ENCODE measurements at regions not wholly inside any gene's neighbourhood (a gene's known extent, or its start where the extent isn't known, plus 50 kb on each side); places are given as distances from the start of the nearest gene placed in this dataset.
"Not testable (repeated sequence)": the region's sequence is repeated elsewhere in the genome, so short reads cannot be mapped to it uniquely, and the experiment has no call there.

DNA sequence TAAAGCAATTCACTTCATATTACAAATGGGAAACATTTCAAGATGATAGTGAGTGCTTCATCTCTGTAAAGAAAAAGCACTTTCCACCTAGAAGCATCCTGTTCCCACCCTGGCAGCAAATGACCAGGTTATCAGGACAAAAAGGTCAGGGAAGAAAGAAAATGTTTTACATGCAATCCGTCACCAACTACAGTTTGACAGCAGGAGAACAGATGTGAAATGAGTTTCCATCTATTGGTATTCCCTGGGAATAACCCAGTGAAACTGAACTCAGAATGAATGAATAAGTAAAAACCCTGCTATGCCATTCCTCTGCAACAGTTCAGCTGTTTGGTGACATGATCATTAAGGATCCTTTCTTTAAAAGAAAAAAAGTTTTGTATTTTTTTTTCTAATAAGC, 67.6 kb downstream of the HTR1A start:
- DNase-seq, result no peak

DNA sequence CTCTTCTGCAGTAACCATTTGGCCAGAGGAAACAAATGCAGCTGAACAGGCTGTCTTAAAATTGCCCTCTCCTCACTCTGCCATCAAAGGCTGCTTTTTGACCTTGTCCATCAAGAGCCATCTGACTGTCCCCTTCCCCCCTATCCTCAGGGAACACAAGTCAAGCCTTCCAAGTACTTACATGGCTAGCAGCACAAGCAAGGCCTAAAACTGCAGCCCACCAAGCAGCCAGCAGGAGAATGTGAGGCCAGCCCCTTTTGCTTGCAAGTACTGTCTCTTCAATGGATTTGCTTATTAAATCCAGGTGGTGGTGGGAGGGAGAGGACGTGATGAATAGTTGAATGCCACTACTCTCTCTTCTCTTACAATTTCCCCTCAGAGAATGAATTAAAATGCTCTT, 83.5 kb downstream of the HTR1A start:
- DNase-seq, result no peak

DNA sequence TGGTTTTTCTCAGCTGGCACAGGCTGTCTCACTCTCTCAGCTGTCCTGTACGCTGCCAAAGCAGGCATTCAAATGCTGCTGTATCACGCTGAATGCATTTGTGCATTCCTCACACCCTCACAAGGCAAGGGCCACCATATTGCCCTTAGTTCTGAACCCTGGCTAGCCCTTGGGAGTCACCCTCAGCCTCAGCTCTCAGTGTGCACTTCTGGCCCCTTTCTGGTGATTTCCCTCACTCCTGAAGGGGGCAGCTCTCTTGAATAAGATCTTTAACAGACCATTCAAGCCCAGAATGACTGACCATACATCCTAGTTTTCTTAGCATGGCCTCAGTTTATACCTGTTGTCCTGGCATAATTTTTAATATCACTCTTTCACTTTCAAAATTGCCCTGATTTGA, 84.3 kb downstream of the HTR1A start:
- DNase-seq, result no peak

DNA sequence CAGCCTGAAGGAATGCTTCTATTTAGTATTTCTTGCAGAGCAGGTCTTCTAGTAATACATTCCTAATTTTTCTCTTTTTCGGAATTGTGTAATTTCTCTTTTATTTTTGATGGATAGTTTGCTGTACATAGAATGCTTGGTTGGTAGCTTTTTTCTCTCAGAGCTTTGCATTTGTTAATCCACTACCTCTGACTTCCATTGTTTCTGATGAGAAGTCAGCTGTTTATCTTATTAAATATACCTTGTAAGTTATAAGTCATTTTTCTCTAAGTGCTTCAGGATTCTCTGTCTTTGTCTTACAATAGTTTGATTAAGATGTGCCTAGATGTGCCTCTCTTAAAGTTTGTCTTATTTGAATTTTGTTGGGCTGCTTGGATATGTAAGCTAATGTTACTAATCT, 101.9 kb downstream of the HTR1A start:
- no peak for DNase-seq

DNA sequence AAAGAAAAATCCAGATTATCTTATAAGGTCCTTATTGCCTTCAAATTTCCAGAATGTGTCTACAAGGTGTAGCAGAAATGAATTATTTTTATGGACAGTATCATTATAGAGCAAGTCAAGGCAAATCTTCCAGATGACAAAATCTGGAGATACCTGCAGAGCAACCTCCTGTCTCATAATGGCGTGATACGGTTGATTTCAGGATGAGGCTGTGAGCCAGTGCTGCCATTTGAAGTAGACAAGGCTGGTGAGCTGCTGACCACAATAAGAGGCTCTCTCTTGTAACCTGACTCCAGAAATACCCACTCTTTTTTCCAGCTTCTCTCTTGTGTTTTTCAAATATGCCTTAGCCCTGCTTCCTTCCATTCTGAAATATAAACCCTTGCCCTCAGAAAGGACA, 108.2 kb downstream of the HTR1A start:
- no peak for DNase-seq

DNA sequence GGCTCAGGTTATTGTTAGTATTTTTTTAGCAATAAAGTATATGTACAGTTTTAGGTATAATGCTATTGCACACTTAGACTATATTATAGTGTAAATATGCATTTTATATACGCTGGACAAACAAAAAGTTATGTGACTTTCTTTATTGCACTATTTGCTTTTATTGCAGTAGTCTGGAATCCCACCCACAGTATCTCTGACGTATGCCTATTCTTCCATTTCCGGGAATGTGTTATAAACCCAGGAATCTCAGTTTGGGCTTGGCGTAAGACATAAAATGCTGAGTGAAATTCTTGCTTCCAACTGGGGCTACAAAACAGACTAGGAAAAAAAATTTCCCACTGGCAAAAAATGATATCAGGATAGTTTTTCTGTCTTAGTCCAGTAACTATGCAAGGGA, 119.1 kb downstream of the HTR1A start:
- no peak for DNase-seq

DNA sequence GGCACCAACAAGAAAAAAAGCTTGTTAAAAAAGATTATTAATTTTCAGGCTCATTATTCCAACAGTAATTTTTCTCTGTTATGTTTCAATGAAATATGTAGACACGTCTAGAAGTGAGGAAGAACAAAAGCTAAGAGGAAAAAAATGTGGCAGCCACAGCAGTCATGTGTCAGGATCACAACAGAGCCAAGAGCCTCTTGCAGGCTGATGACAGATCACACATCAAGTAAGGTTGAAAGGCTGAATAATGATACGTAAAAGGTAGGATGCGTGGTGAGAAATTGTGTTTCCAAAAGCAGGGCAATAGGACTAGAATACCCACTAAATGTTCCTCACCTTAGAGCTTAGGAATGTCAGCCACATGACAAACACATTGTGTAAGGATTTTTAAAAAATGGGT, 124.8 kb downstream of the HTR1A start:
- DNase-seq, result no peak

DNA sequence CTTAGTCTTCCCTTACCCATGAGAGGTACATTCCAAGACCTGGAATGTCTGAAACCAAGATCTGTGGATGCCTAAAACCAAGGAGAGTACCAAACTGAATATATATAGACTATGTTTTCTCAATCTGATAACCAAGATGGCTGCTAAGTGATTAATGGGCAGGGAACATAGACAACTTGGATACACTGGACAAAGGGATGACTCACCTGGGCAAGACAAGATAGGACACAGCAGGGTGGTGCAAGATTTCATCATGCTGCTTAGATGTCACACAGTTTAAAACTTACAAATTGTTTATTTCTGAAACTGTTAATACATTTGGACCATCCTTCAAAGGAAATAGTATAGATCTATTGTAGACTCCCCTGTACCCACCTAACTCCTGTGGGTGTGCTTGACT, 130.9 kb downstream of the HTR1A start:
- DNase-seq, result no peak

DNA sequence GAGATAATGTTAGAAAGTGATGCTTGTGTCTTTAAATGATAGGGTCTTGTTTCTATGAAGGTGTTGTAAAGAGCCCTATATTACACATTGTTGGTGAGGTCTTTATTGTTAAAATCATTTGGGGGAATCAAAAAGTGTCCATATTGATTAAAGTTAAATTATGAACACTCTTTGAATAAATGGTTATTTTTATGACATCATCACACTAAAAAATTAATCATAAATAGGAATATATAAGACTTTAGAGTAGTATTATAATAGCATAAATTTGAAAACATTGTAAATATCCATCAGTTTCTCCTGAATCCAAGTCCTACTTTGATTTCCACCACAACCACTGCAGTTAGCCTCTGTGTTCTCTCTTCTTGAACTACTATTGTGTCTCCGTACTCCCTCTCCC, 136.3 kb downstream of the HTR1A start:
- no peak for DNase-seq

DNA sequence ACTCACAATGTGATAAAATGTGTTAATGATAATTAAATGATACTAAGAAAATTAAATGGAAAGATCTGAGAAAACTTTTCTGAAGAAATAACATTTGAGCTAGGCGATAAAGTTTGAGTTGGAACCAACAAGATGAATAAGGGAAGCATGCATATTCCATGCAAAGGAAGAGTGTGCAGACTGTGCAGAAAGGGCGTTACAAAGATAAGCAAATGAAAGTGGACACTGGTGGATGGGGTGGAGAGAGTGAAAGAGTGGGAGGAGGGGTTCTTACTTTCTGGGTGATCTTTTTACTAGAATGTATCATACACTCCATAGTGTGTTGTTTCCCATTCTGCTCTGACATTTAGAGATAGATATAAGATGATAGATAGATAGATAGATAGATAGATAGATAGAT, 138.7 kb downstream of the HTR1A start:
- DNase-seq, result no peak

DNA sequence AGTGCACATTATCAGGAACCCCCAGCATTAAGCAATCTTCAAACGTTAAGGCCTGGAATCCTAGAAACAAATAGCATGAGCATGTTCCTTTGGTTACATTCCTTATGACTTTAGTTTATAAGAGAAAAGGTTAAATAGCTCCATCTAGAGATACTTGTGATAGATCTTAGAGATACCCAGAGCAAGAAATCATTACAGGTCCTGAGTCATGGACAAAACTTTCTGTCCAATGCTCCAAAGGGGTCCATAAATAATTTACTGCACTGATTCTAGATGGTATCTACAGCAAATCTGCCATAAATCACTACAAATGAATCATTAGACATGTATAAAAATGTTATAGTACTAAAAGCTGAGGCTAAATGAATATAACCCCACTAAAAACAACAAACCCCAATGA, 139.6 kb downstream of the HTR1A start:
- DNase-seq, result no peak

DNA sequence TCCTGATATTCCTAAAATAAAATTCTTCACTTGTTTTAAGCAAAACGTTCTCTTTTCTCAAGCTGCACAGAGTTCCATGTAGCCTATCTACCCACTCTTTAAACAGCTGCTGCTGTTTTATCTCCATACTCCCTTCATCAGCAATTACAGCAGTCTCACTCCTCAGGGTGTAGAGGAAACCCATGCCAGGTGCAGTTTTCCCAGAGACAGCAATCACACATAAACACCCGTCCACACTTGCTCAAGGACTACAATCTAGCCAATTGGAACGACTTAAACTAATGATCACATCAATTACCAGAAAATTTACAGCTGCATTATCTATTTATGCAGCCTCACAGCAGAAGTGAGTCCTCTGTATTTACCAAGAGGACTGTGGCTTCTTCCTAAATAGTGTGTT, 141.7 kb downstream of the HTR1A start:
- DNase-seq, result no peak

DNA sequence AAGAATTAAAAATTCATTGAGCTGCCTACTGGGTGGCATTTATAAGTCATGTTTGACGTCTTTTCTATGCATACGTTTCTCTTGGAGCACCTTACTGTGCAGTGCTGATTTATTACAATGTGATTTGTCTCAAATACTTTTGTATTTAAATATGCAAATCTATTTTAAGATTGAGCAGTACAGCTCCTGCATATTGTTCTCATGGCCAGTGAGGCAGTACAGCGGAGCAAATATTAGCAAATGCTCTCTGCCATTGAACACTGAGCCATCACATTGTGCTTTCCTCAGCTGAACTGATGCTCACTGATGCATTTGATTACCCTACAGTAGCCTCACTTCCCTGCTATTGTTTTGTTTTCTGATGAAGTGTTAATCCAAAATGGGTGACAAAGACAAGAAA, 149.6 kb downstream of the HTR1A start:
- no peak for DNase-seq

DNA sequence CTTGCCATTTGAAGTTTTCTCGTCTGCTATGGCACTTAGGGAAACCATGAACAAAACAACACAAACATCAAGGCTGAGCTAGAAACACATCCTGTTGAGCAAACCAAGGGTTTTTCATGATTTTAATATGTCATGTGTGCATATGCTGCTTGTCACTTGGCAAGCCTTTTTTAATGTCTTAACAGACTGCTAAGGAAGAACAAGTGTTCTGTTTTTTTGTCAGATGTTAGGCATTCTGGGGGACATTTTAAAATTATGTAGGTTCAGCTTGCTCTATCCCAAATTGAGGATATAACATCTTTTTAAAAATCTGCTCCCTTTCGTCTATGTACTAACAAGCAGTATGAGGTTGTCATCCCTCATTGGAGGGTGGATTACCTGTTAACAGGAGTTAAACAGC, 150.3 kb downstream of the HTR1A start:
- DNase-seq, result no peak

DNA sequence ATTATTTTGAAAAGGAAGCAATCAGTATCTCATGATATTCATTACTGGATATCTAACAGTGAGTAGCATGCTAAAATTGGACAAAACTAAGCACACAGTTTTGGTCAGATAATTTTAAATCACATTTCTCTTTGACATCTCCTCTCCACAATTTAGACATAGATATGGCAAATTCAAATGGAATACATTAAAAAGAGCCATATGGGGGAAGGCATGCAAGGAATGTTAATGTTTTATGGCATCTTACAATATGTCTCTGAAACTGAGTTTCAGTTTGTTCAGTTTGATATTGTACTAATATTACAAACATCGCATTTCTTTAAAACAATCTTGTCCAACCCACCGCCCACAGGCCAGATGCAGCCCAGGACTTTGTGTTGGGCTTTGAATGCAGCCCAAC, 151.0 kb downstream of the HTR1A start:
- DNase-seq, result no peak

DNA sequence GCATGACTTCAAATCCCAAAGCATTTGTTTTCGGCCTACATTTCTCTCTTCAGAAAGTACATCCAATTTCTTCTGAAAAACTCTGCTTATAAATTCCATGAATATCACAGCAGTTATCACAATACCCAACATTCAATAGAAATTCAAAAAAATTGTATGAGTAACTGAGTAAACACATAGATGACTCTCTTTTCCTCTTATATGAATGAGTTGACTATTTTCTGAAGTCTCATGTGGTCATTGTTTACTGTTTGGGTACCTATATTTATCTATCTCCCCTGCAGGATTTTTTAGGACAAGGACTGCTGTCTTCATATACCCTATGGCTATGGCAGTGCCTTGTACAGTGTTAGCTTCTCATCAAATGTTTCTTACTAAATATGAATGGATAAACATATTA, 157.1 kb downstream of the HTR1A start:
- no peak for DNase-seq

DNA sequence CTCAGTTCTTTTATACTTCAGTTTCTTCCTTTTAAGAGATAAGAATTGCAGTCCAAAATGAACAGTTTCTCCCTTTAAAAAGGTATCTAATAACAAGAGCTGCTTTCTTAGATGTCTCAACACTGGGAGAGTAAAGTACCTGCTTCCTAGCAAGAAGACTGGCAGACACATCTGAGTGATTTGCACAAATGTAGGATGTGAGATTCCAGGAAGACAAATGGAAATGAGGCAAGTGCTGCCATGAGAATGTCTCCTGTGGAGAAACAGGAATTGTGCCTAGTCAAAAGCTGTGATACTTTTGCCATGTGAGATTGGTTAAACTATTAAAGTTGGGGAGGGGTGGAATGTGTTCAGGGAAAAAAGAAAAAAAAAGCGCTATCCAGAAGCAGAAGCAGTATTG, 159.1 kb downstream of the HTR1A start:
- no peak for DNase-seq

DNA sequence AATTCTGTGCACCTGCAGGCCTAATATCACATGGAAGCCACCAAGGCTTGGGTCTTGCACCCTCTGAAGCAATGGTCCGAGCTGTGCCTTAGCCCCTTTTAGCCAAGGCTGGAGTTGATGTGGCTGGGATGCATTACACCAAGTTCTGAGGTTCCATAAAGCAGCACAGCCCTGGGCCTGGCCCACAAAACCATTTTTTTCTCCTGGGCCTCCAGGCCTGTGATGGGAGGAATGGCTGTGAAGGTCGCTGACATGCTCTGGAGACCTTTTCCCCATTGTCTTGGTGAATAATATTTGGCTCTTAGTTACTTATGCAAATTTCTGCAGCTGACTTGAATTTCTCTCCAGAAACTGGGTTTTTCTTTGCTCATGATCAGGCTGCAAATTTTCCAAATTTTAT, 167.3 kb downstream of the HTR1A start:
- DNase-seq, result no peak

DNA sequence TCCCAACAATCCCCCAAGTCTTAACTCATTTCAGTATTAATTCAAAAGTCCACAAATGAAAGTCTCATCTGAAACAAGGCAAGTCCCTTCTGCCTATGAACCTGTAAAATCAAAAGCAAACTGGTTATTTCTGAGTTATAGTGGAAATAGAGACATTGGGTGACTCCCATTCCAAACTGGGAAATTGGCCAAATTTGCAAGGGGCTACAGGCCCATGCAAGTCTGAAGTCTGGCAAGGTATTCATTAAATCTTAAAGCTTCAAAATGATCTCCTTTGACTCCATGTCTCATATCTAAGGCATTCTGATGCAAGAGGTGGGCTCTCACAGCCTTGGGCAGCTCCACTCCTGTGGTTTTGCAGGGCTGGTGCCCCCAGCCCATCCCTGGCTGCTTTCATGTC, 167.9 kb downstream of the HTR1A start:
- no peak for DNase-seq

DNA sequence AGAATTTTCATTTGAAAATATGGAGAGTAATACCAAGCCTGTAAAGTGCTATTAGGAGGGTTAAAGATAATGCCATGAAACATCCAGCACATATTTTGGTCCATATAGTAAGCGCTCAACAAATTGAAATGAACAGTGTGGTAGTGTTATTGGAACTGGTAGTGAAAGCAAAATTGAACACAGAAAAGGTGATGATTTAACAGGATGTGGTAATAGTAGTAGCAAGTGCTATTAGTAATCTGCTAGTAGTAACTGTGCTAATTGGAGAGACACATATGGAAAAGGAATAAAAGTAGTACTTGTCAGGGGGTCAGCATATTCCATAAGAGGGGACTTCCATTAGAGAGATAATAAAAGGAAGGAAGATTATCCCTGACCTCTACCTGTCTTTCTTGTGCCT, 187.3 kb downstream of the HTR1A start:
- DNase-seq, result no peak

DNA sequence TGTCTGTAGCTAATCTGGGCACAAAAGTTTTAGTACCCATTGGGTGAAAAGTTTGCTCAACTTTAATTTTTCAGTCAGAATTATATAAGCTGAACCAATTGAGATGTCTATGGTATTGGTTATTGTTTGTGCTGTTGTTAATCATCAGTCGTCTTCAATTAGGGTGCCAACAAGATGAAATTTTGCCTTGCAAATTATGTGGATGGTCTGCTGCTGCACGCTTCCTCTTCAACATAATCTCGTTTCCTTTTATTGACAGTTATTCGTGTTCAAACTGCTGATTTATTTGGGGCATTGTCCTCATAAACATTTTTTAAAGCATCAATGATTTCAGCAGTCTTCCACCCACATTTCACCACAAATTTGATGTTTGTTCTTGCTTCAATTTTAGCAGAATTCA, 194.0 kb downstream of the HTR1A start:
- DNase-seq, result no peak

DNA sequence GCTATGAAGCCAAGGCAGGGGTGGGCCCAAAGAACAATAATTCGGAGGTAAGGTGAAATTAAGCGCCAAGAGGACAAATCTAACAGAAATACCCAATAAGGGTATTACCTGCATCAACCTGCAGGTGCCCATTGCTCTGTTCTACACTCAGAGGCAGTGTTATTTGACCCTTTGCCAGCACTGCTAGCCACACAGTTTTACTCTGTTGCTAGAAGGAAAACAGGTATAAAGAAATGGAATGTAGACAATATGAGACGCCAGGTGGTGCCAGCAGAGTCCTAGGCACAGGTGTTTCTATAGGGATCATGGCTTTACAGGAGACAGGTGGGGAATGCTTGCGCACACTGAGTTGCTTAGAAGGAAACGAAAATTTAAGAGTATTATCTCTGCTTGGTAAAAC, 201.3 kb downstream of the HTR1A start:
- DNase-seq, result no peak

DNA sequence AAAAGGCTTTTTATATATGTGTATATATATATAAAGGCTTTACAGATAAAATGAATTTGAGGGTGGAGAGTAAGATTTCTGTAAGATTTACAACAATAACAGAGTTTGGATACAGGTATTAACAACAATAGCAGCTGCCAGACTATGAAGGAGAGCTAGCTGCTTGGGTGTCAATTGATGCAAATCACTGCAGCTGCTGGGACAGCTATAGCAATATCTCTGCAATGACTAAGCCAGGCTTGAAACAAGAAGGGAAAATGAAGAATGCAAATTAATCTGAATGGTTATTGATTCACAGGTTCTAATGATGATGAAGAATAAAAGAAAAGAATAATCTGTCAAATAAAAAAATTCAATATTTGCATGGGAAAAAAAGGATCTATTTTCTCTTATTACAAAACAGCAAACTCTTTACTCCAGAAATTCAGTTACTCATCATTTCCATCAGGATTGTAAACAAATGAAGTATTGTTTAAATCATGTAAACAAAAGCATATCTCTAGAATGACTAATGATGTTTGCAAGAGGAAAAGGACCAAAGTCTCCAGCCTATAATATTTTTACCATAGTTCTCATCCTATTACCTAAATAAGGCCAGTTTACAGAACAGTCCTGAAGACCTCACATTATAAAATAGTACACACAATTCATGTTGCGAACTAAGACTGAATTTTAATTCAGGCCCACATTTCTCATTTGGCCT, 219.0 kb downstream of the HTR1A start:
- DNase-seq, result no peak

DNA sequence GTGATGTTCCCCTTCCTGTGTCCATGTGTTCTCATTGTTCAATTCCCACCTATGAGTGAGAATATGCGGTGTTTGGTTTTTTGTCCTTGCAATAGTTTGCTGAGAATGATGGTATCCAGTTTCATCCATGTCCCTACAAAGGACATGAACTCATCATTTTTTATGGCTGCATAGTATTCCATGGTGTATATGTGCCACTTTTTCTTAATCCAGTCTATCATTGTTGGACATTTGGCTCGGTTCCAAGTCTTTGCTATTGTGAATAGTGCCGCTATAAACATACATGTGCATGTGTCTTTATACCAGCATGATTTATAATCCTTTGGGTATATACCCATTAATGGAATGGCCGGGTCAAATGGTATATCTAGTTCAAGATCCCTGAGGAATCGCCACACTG, 229.4 kb downstream of the HTR1A start:
- not testable (repeated sequence) for DNase-seq

DNA sequence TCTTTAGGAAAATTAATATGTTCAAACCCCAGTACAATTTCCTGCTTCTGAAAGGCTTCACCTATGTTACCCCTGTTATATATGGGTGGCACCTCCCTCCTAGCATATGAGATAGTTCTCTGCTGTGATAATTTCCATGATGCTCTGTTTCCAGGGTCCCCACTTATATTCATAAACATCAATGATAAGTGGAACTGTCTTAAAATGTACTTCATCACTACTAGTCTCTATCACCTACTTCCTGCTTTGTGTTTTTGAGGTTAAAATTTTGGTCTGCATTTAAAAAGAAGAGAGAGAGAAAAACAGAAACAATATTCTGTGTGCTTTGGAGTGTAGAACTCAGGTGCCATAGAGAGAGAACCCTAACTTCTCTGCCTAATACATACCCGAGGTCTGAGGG, 234.7 kb downstream of the HTR1A start:
- no peak for DNase-seq

DNA sequence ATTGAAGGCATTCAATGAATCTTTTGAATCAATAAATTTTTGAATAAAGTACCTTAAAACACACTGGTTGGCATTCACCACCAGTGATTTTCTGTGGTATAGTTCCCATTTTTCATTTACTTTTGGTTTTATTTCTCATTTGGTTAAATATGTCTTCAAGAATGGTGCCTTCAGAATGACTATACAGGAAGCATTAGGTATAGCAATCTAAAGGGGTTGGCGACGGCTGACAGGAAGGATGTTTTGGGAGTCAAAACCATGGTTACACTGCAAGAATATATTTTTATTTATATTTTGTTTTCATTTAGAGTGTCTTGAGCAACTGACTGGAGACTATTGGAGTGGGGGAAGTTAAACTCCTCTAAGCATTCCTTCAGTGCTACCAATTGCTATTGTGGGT, 235.7 kb downstream of the HTR1A start:
- DNase-seq, result no peak
